Endodermal cell (in vitro differentiated cells): ENCODE measurements at regions not wholly inside any gene's neighbourhood (a gene's known extent, or its start where the extent isn't known, plus 50 kb on each side); places are given as distances from the start of the nearest gene placed in this dataset.
A peak's percentile ranks its signal among the peaks of the same experiment; 100 is the strongest.

Source experiments
- DNase-seq: peaks from one replicate; pipeline ENCODE4 v3.0.0-alpha.2; 2017
- H3K27ac ChIP-seq: 2 replicates; pipeline ENCODE4 v1.5.1; 2013; ENCODE audit warnings: mild to moderate bottlenecking, low read depth, low read length, moderate library complexity
- H3K27me3 ChIP-seq: 2 replicates; pipeline ENCODE4 v1.6.1; 2013; ENCODE audit warnings: mild to moderate bottlenecking, low read length, moderate library complexity; ENCODE audit not compliant: insufficient read depth, control insufficient read depth, poor library complexity, severe bottlenecking
- H3K36me3 ChIP-seq: 2 replicates; pipeline ENCODE4 v1.7.0; 2013; ENCODE audit warnings: mild to moderate bottlenecking, low read length, moderate library complexity; ENCODE audit not compliant: control insufficient read depth, insufficient read depth
- H3K4me1 ChIP-seq: one replicate; pipeline ENCODE4 v1.7.0; 2013; ENCODE audit warnings: low read length; ENCODE audit not compliant: control insufficient read depth, insufficient read depth
- H3K4me3 ChIP-seq: 2 replicates; pipeline ENCODE4 v1.5.1; 2013; ENCODE audit warnings: mild to moderate bottlenecking, low read length, moderate library complexity
- H3K9ac ChIP-seq: 2 replicates; pipeline ENCODE4 v1.6.1; 2013; ENCODE audit warnings: mild to moderate bottlenecking, low read length, moderate library complexity; ENCODE audit not compliant: poor library complexity, severe bottlenecking; ENCODE audit errors: extremely low read depth
- H3K9me3 ChIP-seq: 2 replicates; pipeline ENCODE4 v1.6.1; 2013; ENCODE audit warnings: mild to moderate bottlenecking, low read length, moderate library complexity; ENCODE audit not compliant: control insufficient read depth
- H3K27ac Mint-ChIP-seq: 2 replicates; pipeline ENCODE4 v1.8.0; 2020; ENCODE audit warnings: mixed read lengths
- H3K27me3 Mint-ChIP-seq: 2 replicates; pipeline ENCODE4 v1.8.0; 2021; ENCODE audit warnings: mild to moderate bottlenecking, mixed read lengths; ENCODE audit not compliant: insufficient read depth
- H3K36me3 Mint-ChIP-seq: 2 replicates; pipeline ENCODE4 v1.8.0; 2020; ENCODE audit warnings: low read depth, mixed read lengths
- H3K4me1 Mint-ChIP-seq: 2 replicates; pipeline ENCODE4 v1.8.0; 2020; ENCODE audit warnings: mixed read lengths
- H3K4me3 Mint-ChIP-seq: 2 replicates; pipeline ENCODE4 v1.8.0; 2020; ENCODE audit warnings: mild to moderate bottlenecking, moderate library complexity, mixed read lengths
- H3K9me3 Mint-ChIP-seq: 2 replicates; pipeline ENCODE4 v1.8.0; 2020; ENCODE audit warnings: mild to moderate bottlenecking, mixed read lengths
- WGBS, 2 experiments: methylation state at CpG; one replicate each; pipeline versions ENCODE4 v1.1.5 to v1.1.7; 2013; ENCODE audit warnings: missing lambda C conversion rate in 2 of 2, mixed read lengths in 1 of 2; ENCODE audit not compliant: insufficient coverage in 1 of 2, insufficient read length in 1 of 2; 5-methylcytosine and 5-hydroxymethylcytosine counted together
- TF ChIP-seq, protein P1 (sequence below): fragments of 200-600 bp; sonication (generic); conservative IDR thresholded peaks from 2 replicates; pipeline ENCODE4 v1.5.0; 2021; ENCODE audit warnings: antibody characterized with exemption, mild to moderate bottlenecking

DNA sequence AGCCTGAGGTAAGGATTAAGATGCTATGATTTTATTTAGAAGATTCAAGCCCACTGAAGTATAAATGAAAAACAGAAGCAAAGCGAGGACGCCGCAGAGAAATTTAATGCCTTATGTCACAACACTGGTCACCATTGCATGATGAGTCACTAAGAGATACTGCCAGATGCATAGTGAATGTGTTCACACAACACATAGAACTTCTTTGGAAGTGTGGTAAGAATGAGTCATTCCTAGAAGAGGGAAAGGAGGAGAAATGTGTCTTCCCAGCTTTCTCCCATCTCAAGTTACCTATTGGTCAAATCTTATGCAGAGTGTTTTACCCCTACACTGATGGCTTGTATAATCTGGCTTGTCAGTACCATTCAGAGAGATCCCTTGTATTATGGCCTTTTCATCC is 465.3 kb upstream of the ARRDC3 start:
- Mint-ChIP-seq H3K9me3 (no peaks in the 10 kb centered on the region), H3K36me3 (no peaks in the 10 kb centered on the region), H3K27ac (no peak overlapping the region), H3K4me1 (peaks cover 2% of the 10 kb centered on the region), H3K4me3 (no peak overlapping the region), H3K27me3 (no peaks in the 10 kb centered on the region)
- Histone ChIP-seq H3K27me3 (no peaks in the 10 kb centered on the region), H3K4me3 (no peak overlapping the region), H3K9ac (no peak overlapping the region), H3K9me3 (no peaks in the 10 kb centered on the region), H3K27ac (no peak overlapping the region), H3K4me1 (no peaks in the 10 kb centered on the region), H3K36me3 (no peaks in the 10 kb centered on the region)
- TF ChIP-seq, protein P1, sequence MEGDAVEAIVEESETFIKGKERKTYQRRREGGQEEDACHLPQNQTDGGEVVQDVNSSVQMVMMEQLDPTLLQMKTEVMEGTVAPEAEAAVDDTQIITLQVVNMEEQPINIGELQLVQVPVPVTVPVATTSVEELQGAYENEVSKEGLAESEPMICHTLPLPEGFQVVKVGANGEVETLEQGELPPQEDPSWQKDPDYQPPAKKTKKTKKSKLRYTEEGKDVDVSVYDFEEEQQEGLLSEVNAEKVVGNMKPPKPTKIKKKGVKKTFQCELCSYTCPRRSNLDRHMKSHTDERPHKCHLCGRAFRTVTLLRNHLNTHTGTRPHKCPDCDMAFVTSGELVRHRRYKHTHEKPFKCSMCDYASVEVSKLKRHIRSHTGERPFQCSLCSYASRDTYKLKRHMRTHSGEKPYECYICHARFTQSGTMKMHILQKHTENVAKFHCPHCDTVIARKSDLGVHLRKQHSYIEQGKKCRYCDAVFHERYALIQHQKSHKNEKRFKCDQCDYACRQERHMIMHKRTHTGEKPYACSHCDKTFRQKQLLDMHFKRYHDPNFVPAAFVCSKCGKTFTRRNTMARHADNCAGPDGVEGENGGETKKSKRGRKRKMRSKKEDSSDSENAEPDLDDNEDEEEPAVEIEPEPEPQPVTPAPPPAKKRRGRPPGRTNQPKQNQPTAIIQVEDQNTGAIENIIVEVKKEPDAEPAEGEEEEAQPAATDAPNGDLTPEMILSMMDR = no peak
- no peak for DNase-seq
- WGBS, 2 experiments = 93 to 97% methylated on average over 3 of the region's 3 CpGs

DNA sequence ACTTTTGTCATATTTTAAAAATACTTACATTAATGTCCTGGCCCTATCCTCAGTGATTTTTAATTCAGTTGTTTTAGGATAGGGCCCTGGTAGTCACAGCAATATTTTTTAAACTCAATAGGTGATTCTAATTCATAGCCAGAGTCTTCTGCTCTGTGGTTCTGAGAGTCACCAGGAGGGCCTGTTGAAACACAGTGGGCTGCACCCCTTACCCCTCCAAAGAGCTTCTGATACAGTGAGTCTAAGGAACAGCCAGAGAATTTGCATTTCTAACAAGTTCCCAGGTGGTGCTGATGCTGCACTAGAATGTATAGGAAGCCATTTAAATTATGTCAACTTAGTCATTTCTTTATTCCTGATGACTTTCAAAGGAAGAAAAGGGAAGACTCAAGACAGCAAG is 458.3 kb upstream of the ARRDC3 start:
- Histone ChIP-seq H3K36me3 (no peaks in the 10 kb centered on the region), H3K9ac (no peak overlapping the region), H3K9me3 (no peaks in the 10 kb centered on the region), H3K27me3 (no peaks in the 10 kb centered on the region), H3K27ac (no peak overlapping the region), H3K4me1 (peaks cover 5% of the 10 kb centered on the region), H3K4me3 (no peak overlapping the region)
- H3K4me3 Mint-ChIP-seq = no peak overlapping the region
- H3K27me3 Mint-ChIP-seq = no peaks in the 10 kb centered on the region
- TF ChIP-seq, protein P1 = no peak
- peaks cover 34% of the 10 kb centered on the region for H3K4me1 Mint-ChIP-seq
- no peaks in the 10 kb centered on the region for H3K36me3 Mint-ChIP-seq
- H3K27ac Mint-ChIP-seq = no peak overlapping the region
- no peak for DNase-seq
- H3K9me3 Mint-ChIP-seq = no peaks in the 10 kb centered on the region

DNA sequence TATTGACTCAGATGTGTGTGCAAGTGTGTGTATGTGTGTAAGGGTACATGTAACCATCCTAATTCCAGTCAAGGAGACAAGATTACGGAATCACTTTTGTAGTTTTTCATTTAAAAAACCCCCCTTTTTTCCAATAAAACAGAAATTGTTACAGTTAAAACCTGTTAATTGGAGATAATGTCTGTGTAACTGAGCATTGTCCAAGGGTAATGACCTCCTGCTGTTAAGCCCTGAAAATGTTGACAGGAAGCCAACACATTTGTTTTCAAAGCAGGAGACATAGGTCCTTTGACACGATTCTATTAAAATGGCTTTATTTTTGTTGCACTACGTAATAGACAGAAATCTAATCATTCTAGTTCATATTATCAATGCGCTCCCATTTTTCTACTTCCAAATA is 457.3 kb upstream of the ARRDC3 start:
- Histone ChIP-seq H3K4me3 (peak overlapping the region; percentile 25), H3K9ac (no peak overlapping the region), H3K27me3 (no peaks in the 10 kb centered on the region), H3K4me1 (peaks cover 5% of the 10 kb centered on the region), H3K27ac (no peak overlapping the region), H3K9me3 (no peaks in the 10 kb centered on the region), H3K36me3 (no peaks in the 10 kb centered on the region)
- DNase-seq = no peak
- no peaks in the 10 kb centered on the region for H3K36me3 Mint-ChIP-seq
- H3K27ac Mint-ChIP-seq = no peak overlapping the region
- H3K9me3 Mint-ChIP-seq = no peaks in the 10 kb centered on the region
- H3K27me3 Mint-ChIP-seq = no peaks in the 10 kb centered on the region
- H3K4me3 Mint-ChIP-seq = no peak overlapping the region
- TF ChIP-seq, protein P1 = no peak
- WGBS, 2 experiments = 76 to 80% methylated on average over 1 to 4 of the region's 4 CpGs
- peaks cover 34% of the 10 kb centered on the region for H3K4me1 Mint-ChIP-seq
